ENCODE measurements at regions not wholly inside any gene's neighbourhood (a gene's known extent, or its start where the extent isn't known, plus 50 kb on each side); places are given as distances from the start of the nearest gene placed in this dataset.

- no peak for TF ChIP-seq SIN3A (IDR thresholded peaks at IDR 0.05; ENCODE audit: borderline replicate concordance, insufficient read depth, low read length)
- TF ChIP-seq REST (IDR thresholded peaks at IDR 0.05; ENCODE audit: insufficient read depth in 1 of 2, low read depth in 2 of 2, low read length in 2 of 2) = no peak
- no peak for TF ChIP-seq POLR2AphosphoS5 (IDR thresholded peaks at IDR 0.05; ENCODE audit: low read depth, low read length)
- TF ChIP-seq TAF1 (IDR thresholded peaks at IDR 0.05; ENCODE audit: borderline replicate concordance, insufficient read depth, low read length) = no peak
- TF ChIP-seq FOXP2 (optimal IDR thresholded peaks at IDR 0.05; ENCODE audit: borderline replicate concordance, extremely low read depth, extremely low read length, insufficient read depth) = no peak
These were observed 334.1 kb downstream of the COL12A1 start for GRCh38 chr6:74871757-74872156.

- TF ChIP-seq TAF1 (IDR thresholded peaks at IDR 0.05; ENCODE audit: borderline replicate concordance, insufficient read depth, low read length) = no peak
- TF ChIP-seq FOXP2 (optimal IDR thresholded peaks at IDR 0.05; ENCODE audit: borderline replicate concordance, extremely low read depth, extremely low read length, insufficient read depth) = no peak
- no peak for TF ChIP-seq POLR2AphosphoS5 (IDR thresholded peaks at IDR 0.05; ENCODE audit: low read depth, low read length)
- TF ChIP-seq SIN3A (IDR thresholded peaks at IDR 0.05; ENCODE audit: borderline replicate concordance, insufficient read depth, low read length) = no peak
- no peak for TF ChIP-seq REST (IDR thresholded peaks at IDR 0.05; ENCODE audit: insufficient read depth in 1 of 2, low read depth in 2 of 2, low read length in 2 of 2)
These were observed 335.4 kb downstream of the COL12A1 start for GRCh38 chr6:74870403-74870802.

- TF ChIP-seq TAF1 (IDR thresholded peaks at IDR 0.05; ENCODE audit: borderline replicate concordance, insufficient read depth, low read length) (no peak), REST (IDR thresholded peaks at IDR 0.05; ENCODE audit: insufficient read depth in 1 of 2, low read depth in 2 of 2, low read length in 2 of 2) (no peak), FOXP2 (optimal IDR thresholded peaks at IDR 0.05; ENCODE audit: borderline replicate concordance, extremely low read depth, extremely low read length, insufficient read depth) (no peak), POLR2AphosphoS5 (IDR thresholded peaks at IDR 0.05; ENCODE audit: low read depth, low read length) (no peak), SIN3A (IDR thresholded peaks at IDR 0.05; ENCODE audit: borderline replicate concordance, insufficient read depth, low read length) (no peak)
These were observed 338.6 kb downstream of the COL12A1 start for GRCh38 chr6:74867291-74867690.

- TF ChIP-seq TAF1 (IDR thresholded peaks at IDR 0.05; ENCODE audit: borderline replicate concordance, insufficient read depth, low read length) (no peak), POLR2AphosphoS5 (IDR thresholded peaks at IDR 0.05; ENCODE audit: low read depth, low read length) (no peak), SIN3A (IDR thresholded peaks at IDR 0.05; ENCODE audit: borderline replicate concordance, insufficient read depth, low read length) (no peak), REST (IDR thresholded peaks at IDR 0.05; ENCODE audit: insufficient read depth in 1 of 2, low read depth in 2 of 2, low read length in 2 of 2) (no peak), FOXP2 (optimal IDR thresholded peaks at IDR 0.05; ENCODE audit: borderline replicate concordance, extremely low read depth, extremely low read length, insufficient read depth) (no peak)
These were observed 341.9 kb downstream of the COL12A1 start for GRCh38 chr6:74863968-74864367.

- TF ChIP-seq REST (IDR thresholded peaks at IDR 0.05; ENCODE audit: insufficient read depth in 1 of 2, low read depth in 2 of 2, low read length in 2 of 2) (no peak), POLR2AphosphoS5 (IDR thresholded peaks at IDR 0.05; ENCODE audit: low read depth, low read length) (no peak), TAF1 (IDR thresholded peaks at IDR 0.05; ENCODE audit: borderline replicate concordance, insufficient read depth, low read length) (no peak), FOXP2 (optimal IDR thresholded peaks at IDR 0.05; ENCODE audit: borderline replicate concordance, extremely low read depth, extremely low read length, insufficient read depth) (no peak), SIN3A (IDR thresholded peaks at IDR 0.05; ENCODE audit: borderline replicate concordance, insufficient read depth, low read length) (no peak)
These were observed 345.4 kb downstream of the COL12A1 start for GRCh38 chr6:74860456-74860855.

Data from PFSK-1 (cell line).